ENCODE measurements at regions not wholly inside any gene's neighbourhood (a gene's known extent, or its start where the extent isn't known, plus 50 kb on each side); places are given as distances from the start of the nearest gene placed in this dataset.
"Not testable (repeated sequence)": the region's sequence is repeated elsewhere in the genome, so short reads cannot be mapped to it uniquely, and the experiment has no call there.

DNA sequence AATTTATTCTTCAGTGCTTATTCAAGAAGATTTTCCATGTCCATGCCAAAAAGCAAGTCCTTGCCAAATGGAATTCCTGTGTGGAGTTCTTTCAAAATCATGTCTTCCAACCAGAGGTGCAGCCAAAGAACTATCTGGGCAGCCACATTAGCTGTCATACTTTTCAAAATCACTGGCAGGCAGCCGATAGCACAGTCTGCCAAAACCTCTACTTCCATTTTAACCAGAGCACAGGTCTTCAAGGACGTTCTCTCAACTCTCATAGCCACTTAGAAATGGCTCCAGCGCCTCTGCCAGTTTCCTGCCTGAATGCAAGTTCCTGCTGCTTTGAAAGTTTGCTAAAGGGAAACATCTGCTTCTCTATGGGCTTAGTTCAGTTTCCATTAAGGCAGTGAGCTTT lies 975.7 kb upstream of the ADGRL4 start:
- peak; percentile 92 for DNase-seq

- DNase-seq = no peak
These were observed 975.0 kb upstream of the ADGRL4 start for GRCh38 chr1:79981481-79981880.

DNA sequence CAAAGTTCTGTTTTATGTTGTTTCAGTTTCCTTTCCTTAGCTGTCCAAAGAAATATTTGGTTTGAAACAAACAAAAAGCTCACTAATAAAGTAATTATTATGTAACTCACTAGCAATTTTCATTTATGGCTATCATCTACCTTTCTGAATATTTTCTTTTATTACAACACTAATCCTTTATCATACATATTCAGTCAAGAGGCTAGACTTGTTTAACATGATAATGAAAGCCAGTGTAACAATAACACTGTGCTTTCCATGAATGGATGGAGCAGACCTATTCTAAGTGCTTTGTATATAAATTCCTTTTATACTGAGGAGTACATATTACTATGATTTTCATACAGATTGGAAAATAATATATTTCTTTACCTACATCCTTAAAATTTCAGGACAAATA lies 972.8 kb upstream of the ADGRL4 start:
- no peak for DNase-seq

GRCh38 chr1:79976287-79976686 lies 969.8 kb upstream of the ADGRL4 start:
- no peak for DNase-seq

DNA sequence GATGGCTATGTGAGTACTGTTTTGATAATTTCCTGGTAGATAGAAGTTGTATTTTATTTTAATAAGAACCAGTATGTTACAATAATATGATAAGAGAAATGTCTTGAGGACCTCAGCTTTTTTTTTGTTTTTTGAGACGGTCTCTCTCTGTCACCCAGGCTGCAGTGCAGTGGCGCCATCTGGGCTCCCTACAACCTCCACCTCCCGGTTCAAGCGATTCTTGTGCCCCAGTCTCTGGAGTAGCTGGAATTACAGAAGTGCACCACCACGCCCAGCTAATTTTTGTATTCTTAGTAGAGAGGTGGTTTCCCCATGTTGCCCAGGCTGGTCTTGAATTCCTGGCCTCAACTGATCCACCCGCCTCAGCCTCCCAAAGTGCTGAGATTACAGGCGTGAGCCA lies 968.1 kb upstream of the ADGRL4 start:
- no peak for DNase-seq

DNA sequence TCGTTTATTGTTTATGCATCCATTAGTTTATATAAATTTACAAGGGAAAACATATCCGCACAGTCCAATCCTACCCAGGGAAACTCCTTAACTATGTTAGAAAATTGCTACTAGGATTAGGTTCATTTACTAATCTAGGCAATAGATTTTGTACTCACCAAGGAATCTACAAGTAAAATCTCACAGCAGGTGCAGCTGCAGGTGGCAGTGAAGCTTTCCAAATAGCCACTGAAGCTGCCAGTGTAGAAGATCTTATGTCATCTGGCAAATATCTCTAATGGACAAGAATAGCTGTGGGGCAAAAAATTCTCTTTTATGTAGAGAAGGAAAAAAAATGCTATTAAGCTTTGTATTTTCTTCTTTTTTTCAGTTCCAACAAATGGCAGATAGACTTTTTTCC lies 963.4 kb upstream of the ADGRL4 start:
- no peak for DNase-seq

DNA sequence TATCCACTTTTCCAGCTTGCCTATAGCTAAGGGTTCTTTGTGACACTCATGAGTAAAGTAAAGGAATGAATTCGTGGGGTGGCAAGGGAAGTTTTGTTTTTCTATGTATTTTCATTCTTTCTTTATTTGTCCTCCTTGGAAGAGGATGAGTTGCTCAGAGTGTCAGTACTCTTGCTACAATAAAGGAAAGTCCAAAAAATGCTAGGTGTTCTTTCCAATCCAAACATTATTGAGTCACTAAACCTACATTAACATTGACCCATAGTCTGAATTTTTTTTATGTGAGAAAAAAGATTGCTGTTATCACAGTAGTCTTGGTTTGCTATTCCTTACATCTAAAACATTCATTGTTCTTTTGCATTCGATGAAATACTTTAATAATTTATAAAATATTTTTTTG lies 959.9 kb upstream of the ADGRL4 start:
- DNase-seq = no peak

DNA sequence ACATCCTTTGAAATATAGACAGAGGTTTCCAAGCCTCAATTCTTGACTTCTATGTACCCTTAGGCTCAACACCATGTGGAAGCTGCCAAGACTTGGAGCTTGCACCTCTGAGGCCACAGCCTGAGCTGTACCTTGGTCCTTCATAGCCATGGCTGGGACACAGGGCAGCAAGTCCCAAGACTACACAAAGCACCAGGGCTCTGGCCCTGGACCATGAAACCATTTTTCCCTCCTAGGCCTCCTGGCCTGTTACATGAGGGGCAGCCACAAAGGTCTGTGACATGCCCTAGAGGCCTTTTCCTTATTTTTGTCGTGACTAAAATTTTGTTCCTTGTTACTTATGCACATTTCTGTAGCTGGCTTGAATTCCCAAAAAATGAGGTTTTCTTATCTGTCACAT lies 953.1 kb upstream of the ADGRL4 start:
- no peak for DNase-seq

- DNase-seq = no peak
These were observed 949.4 kb upstream of the ADGRL4 start for GRCh38 chr1:79955966-79956365.

DNA sequence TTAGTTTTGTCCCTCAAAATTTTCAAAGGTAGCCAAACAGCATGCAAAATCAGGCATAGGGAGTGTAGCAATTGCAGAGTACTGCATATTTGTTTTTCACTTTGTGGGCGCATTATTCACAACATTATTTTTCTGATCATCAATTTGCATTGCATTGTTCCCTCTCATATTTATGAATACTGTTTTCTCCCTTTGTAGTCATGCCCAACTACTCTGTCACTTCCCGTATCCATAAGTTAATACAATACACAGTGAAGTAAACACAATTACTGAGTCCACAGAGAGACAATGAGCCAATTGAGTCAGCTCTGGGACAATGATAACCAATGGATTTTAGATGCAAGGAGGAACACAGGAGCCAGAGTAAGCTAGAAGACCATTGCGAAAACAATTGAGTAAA lies 944.0 kb upstream of the ADGRL4 start:
- DNase-seq = no peak

DNA sequence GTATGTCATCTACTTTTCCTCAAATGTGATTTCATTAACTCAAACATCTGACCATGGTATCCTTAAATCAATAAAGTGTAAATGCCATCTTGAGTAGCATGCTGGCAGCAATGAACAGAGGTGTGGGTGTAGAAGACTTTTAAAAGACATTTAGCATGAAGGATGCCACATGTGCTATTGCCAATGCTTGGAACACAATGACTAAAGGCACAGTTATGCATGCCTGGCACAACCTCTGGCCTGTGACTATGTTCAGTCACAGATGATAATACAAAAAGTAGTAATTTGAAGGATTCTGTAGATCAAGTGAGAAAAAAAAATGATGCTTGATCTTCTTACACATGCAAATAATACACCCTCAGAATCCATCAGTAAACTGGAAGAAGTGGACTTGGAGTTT lies 938.9 kb upstream of the ADGRL4 start:
- no peak for DNase-seq

- DNase-seq = peak; percentile 39
These were observed 922.8 kb upstream of the ADGRL4 start for GRCh38 chr1:79929356-79929755.

GRCh38 chr1:79928901-79929300 lies 922.4 kb upstream of the ADGRL4 start:
- no peak for DNase-seq

DNA sequence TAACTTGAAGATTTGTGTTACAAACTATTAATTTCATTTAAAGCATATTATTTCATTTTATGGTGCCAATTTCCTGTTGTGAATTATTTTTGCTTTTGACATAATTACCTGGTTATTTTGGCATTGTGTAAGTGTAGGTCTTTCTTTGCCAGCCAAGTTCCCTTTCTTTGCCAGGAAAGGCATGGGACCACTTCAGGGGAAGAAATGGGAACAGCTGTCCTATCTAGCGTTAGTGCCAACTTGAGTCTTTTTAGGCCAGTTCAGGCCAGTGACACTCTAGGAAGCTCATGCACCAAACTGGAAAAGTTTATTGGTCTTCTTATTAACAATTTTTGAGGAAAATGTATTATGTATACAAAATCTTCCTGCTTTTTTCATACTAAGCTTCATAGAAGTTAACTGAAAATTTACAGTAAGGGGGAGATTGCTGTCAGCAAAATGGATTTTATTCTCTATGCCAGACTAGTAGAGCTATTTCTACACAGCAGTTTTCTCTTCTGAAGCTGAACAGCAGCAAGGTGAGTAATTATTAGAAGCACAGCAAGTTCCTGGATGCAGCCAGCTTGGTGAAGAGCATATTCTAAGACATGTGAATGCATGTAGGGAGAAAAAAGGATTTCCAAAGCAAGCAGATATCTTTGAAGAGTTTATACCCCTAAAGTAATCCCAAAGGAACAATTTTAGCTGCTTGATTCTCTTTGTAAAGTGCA lies 914.6 kb upstream of the ADGRL4 start:
- no peak for DNase-seq

DNA sequence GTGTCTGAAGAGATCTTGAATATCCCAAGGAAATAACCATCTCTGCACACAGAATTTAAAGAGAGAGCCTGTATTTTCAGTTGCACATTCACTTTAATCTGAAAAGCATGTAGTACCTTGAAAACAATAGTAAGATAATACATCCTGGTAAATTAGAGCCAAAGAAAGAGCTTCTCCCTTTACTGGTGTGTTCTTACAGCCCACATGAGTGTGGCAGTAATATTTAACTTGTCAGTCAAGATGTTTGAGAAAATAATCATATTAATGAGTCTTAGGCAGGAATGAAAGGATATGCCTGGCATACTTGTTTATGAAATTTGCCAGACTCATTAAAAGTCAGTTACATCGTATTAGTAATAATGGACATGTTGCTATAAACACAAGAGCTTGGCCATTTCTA lies 908.4 kb upstream of the ADGRL4 start:
- no peak for DNase-seq

GRCh38 chr1:79912813-79913212 lies 906.3 kb upstream of the ADGRL4 start:
- DNase-seq = no peak

DNA sequence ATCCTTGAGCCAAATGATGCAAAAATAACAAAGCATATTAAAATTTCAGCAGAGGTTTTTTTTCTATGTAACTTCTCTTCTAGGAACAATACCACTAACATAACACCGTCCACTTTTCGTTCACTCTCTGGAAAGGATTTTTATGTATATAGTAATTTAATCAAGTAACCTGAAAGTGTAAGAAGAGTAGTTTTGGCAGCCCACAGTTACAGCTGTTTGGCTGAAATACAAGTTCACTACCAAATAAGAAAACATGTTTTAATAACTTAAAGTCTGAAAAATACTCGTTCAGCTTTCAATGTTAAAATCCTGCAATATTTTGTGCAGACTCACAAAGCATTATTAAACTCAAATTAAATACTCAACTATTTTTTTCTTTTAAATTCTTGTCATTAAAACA lies 896.8 kb upstream of the ADGRL4 start:
- no peak for DNase-seq

DNA sequence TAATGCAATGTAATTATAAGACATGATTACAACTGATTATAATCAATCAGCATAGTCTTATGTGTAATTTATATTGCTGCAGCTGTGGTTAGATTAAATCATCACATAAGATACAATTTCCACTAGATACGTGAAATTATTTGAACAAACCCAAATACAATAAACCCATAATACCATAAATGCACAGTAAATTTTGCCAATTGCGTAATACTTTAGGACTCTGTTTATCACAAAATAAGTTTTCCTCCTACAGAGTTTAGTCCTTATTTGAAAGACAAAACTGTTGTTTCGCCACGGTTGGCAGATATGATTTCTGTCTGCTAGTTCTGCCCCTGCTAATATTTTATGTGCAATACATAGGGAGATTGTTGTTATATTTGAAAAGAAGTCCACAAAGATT lies 895.9 kb upstream of the ADGRL4 start:
- DNase-seq = no peak

GRCh38 chr1:79899914-79900313 lies 893.4 kb upstream of the ADGRL4 start:
- peak; percentile 99 for DNase-seq

- no peak for DNase-seq
These were observed 889.6 kb upstream of the ADGRL4 start for GRCh38 chr1:79896140-79896539.

GRCh38 chr1:79895573-79895972 lies 889.0 kb upstream of the ADGRL4 start:
- DNase-seq = no peak

GRCh38 chr1:79894129-79894528 lies 887.6 kb upstream of the ADGRL4 start:
- DNase-seq = not testable (repeated sequence)

DNA sequence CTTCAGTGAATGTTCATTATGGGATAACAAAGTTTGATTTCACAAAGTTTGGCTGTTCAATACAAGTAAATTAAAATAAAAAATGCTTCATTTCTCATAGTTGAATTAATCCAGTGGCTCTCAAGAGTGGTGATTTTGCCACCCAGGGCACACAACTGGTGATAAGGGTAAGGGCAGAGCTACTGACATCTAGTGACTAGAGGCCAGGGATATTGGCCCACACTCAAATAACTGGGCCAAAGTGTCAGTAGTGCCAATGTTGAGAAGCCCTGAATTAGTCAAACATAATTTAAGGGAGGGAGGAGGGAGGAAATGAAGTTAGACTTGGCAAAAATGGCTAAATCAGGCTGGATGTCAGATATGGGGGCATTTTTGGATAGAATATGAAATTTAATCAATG lies 880.5 kb upstream of the ADGRL4 start:
- DNase-seq = no peak

DNA sequence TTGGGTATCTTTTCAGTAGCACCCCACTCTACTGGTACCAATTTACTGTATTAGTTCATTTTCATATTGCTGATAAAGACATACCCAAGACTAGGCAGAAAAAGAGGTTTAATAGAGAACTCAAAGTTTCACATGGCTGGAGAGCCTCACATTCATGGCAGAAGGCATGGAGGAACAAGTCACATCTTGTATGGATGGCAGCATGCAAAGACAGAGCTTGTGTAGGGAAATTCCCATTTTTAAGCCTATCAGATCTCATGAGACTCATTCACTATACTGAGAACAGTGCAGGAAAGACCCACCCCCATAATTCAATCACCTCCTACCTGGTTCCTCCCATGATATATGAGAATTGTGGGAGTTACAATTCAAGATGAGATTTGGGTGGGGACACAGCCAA lies 878.6 kb upstream of the ADGRL4 start:
- DNase-seq = no peak

- no peak for DNase-seq
These were observed 870.6 kb upstream of the ADGRL4 start for GRCh38 chr1:79877086-79877485.
